H9 (cell line): ENCODE measurements at regions not wholly inside any gene's neighbourhood (a gene's known extent, or its start where the extent isn't known, plus 50 kb on each side); places are given as distances from the start of the nearest gene placed in this dataset.

ENCODE experiments used
- DNase-seq: peaks from one replicate; pipeline ENCODE4 v3.0.0-alpha.2; 2017
- H2AFZ ChIP-seq: one replicate; pipeline ENCODE4 v1.6.1; 2013; ENCODE audit warnings: mild to moderate bottlenecking, low read length, control low read depth, moderate library complexity
- H2AK5ac ChIP-seq: 2 replicates; pipeline ENCODE4 v1.6.1; 2013; ENCODE audit warnings: low read length, control low read depth, mixed read lengths; ENCODE audit not compliant: insufficient read length
- H2BK120ac ChIP-seq: one replicate; pipeline ENCODE4 v1.6.1; 2013; ENCODE audit warnings: low read depth, mild to moderate bottlenecking, low read length, control low read depth, inconsistent platforms; ENCODE audit not compliant: poor library complexity, severe bottlenecking
- H2BK12ac ChIP-seq: 2 replicates; pipeline ENCODE4 v1.6.1; 2013; ENCODE audit warnings: low read length, control low read depth, mixed read lengths, low read depth; ENCODE audit not compliant: insufficient read length
- H2BK15ac ChIP-seq: 2 replicates; pipeline ENCODE4 v1.6.1; 2013; ENCODE audit warnings: low read depth, low read length, control low read depth
- H2BK20ac ChIP-seq: one replicate; pipeline ENCODE4 v1.6.1; 2013; ENCODE audit warnings: low read depth, mild to moderate bottlenecking, low read length, control low read depth, inconsistent platforms; ENCODE audit not compliant: poor library complexity, severe bottlenecking
- H2BK5ac ChIP-seq: 2 replicates; pipeline ENCODE4 v1.6.1; 2013; ENCODE audit warnings: low read length, control low read depth, mixed read lengths; ENCODE audit not compliant: insufficient read length
- H3K14ac ChIP-seq: 2 replicates; pipeline ENCODE4 v1.6.1; 2013; ENCODE audit warnings: low read length, control low read depth; ENCODE audit not compliant: insufficient read depth
- H3K18ac ChIP-seq: 2 replicates; pipeline ENCODE4 v1.6.1; 2013; ENCODE audit warnings: low read depth, mild to moderate bottlenecking, mixed read lengths, low read length, control low read depth; ENCODE audit not compliant: insufficient read length
- H3K23ac ChIP-seq: 2 replicates; pipeline ENCODE4 v1.6.1; 2013; ENCODE audit warnings: low read length, control low read depth, mixed read lengths, low read depth; ENCODE audit not compliant: insufficient read length
- H3K23me2 ChIP-seq: 2 replicates; pipeline ENCODE4 v1.6.1; 2013; ENCODE audit warnings: low read depth, mild to moderate bottlenecking, mixed read lengths, low read length, control low read depth; ENCODE audit not compliant: insufficient read length, poor library complexity, severe bottlenecking
- H3K27ac ChIP-seq: 2 replicates; pipeline ENCODE4 v1.5.1; 2013; ENCODE audit warnings: low read length, control low read depth, mixed read lengths, low read depth; ENCODE audit not compliant: insufficient read length
- H3K27me3 ChIP-seq: 2 replicates; pipeline ENCODE4 v1.6.1; 2013; ENCODE audit warnings: low read length, control low read depth, inconsistent platforms; ENCODE audit not compliant: insufficient read depth
- H3K4ac ChIP-seq: 2 replicates; pipeline ENCODE4 v1.6.1; 2013; ENCODE audit warnings: low read depth, mild to moderate bottlenecking, control low read depth, inconsistent platforms, low read length, moderate library complexity
- H3K4me1 ChIP-seq: 2 replicates; pipeline ENCODE4 v1.6.1; 2013; ENCODE audit warnings: low read length, control low read depth, inconsistent platforms; ENCODE audit not compliant: insufficient read depth
- H3K4me2 ChIP-seq: 2 replicates; pipeline ENCODE4 v1.6.1; 2013; ENCODE audit warnings: low read length, control low read depth, mixed read lengths; ENCODE audit not compliant: insufficient read length, insufficient read depth
- H3K56ac ChIP-seq: 2 replicates; pipeline ENCODE4 v1.6.1; 2013; ENCODE audit warnings: low read depth, mild to moderate bottlenecking, mixed read lengths, low read length, control low read depth; ENCODE audit not compliant: insufficient read length
- H3K79me1 ChIP-seq: 2 replicates; pipeline ENCODE4 v1.6.1; 2013; ENCODE audit warnings: low read depth, mild to moderate bottlenecking, moderate library complexity, low read length, control low read depth, inconsistent platforms; ENCODE audit not compliant: insufficient read depth, poor library complexity, severe bottlenecking
- H3K79me2 ChIP-seq: 2 replicates; pipeline ENCODE4 v1.6.1; 2013; ENCODE audit warnings: low read length, control low read depth, inconsistent platforms; ENCODE audit not compliant: insufficient read depth
- H3K9ac ChIP-seq: 2 replicates; pipeline ENCODE4 v1.6.1; 2013; ENCODE audit warnings: low read length, control low read depth, mixed read lengths; ENCODE audit not compliant: insufficient read length; ENCODE audit errors: extremely low read depth
- H3K9me3 ChIP-seq: one replicate; pipeline ENCODE4 v1.6.1; 2013; ENCODE audit warnings: low read depth, low read length, inconsistent platforms; ENCODE audit not compliant: control insufficient read depth
- H3T11ph ChIP-seq: one replicate; pipeline ENCODE4 v1.6.1; 2013; ENCODE audit warnings: mild to moderate bottlenecking, low read length, control low read depth, inconsistent platforms
- H4K20me1 ChIP-seq: one replicate; pipeline ENCODE4 v1.6.1; 2013; ENCODE audit not compliant: control insufficient read depth, insufficient read length, insufficient read depth
- H4K5ac ChIP-seq: 2 replicates; pipeline ENCODE4 v1.6.1; 2013; ENCODE audit warnings: low read depth, mild to moderate bottlenecking, mixed read lengths, low read length, control low read depth; ENCODE audit not compliant: insufficient read length
- H4K8ac ChIP-seq: replicated peaks from 2 replicates; pipeline ENCODE4 v1.6.1; 2013; ENCODE audit warnings: low read length, control low read depth, mixed read lengths, low read depth; ENCODE audit not compliant: insufficient read length
- H4K91ac ChIP-seq: 2 replicates; pipeline ENCODE4 v1.6.1; 2013; ENCODE audit warnings: low read depth, mild to moderate bottlenecking, moderate library complexity, mixed read lengths, low read length, control low read depth; ENCODE audit not compliant: insufficient read length
- H3K27ac Mint-ChIP-seq, 3 experiments: 2 replicates in 2 of 3; 3 replicates in 1 of 3; pipeline ENCODE4 v1.8.0; 2020 to 2021; ENCODE audit warnings: mixed read lengths in 3 of 3, mild to moderate bottlenecking in 1 of 3, moderate library complexity in 1 of 3
- H3K27me3 Mint-ChIP-seq: 2 replicates; pipeline ENCODE4 v1.8.0; 2021; ENCODE audit warnings: low read depth, mild to moderate bottlenecking, moderate library complexity, mixed read lengths
- H3K36me3 Mint-ChIP-seq, 3 experiments: 2 replicates in 2 of 3; 3 replicates in 1 of 3; pipeline ENCODE4 v1.8.0; 2020 to 2021; ENCODE audit warnings: low read depth in 3 of 3, mixed read lengths in 3 of 3; ENCODE audit not compliant: insufficient read depth in 1 of 3
- H3K4me1 Mint-ChIP-seq, 2 experiments: 2 replicates each; pipeline ENCODE4 v1.8.0; 2020; ENCODE audit warnings: mixed read lengths in 2 of 2
- H3K4me3 Mint-ChIP-seq, 2 experiments: 2 replicates in 1 of 2; 3 replicates in 1 of 2; pipeline ENCODE4 v1.8.0; 2020 to 2021; ENCODE audit warnings: mild to moderate bottlenecking in 2 of 2, mixed read lengths in 2 of 2, moderate library complexity in 1 of 2
- H3K9me3 Mint-ChIP-seq, 2 experiments: 2 replicates in 1 of 2; 3 replicates in 1 of 2; pipeline ENCODE4 v1.8.0; 2020; ENCODE audit warnings: mild to moderate bottlenecking in 2 of 2, mixed read lengths in 2 of 2, moderate library complexity in 1 of 2
- WGBS: extraction: QIAGEN DNeasy Blood & Tissue Kit; methylation state at CpG from one replicate; pipeline ENCODE4 v1.1.7; 2013; ENCODE audit warnings: missing lambda C conversion rate, low lambda C conversion rate, mixed read lengths; ENCODE audit not compliant: insufficient read length; ENCODE audit errors: extremely low coverage; 5-methylcytosine and 5-hydroxymethylcytosine counted together
- TF ChIP-seq, protein P1 (sequence below): fragments of 200-600 bp; sonication (generic); conservative IDR thresholded peaks from 3 replicates; pipeline ENCODE4 v1.8.0; 2021; ENCODE audit warnings: antibody characterized with exemption, mild to moderate bottlenecking

- Histone ChIP-seq H2BK5ac (no peak overlapping the region), H2BK120ac (no peak overlapping the region), H4K8ac (no peak overlapping the region), H4K5ac (no peak overlapping the region), H4K20me1 (no peaks in the 10 kb centered on the region), H3K56ac (no peak overlapping the region), H3K79me1 (no peaks in the 10 kb centered on the region), H3K4me1 (no peaks in the 10 kb centered on the region), H3T11ph (no peak overlapping the region), H3K18ac (no peak overlapping the region), H2AFZ (no peak overlapping the region), H2AK5ac (no peak overlapping the region), H3K14ac (no peak overlapping the region; the same call in 1 of the 2 replicates), H3K4ac (no peak overlapping the region), H3K27me3 (no peaks in the 10 kb centered on the region), H2BK12ac (no peak overlapping the region), H2BK20ac (no peak overlapping the region), H3K27ac (no peak overlapping the region), H2BK15ac (no peak overlapping the region), H3K9me3 (no peaks in the 10 kb centered on the region), H4K91ac (no peak overlapping the region), H3K23me2 (no peaks in the 10 kb centered on the region), H3K23ac (no peak overlapping the region), H3K79me2 (no peaks in the 10 kb centered on the region), H3K9ac (no peak overlapping the region), H3K4me2 (no peak overlapping the region)
- WGBS, result no CpG with 5 or more reads among the region's 4 CpGs
- no peak overlapping the region for H3K4me3 Mint-ChIP-seq
- H3K36me3 Mint-ChIP-seq, result peaks cover 0 to 1% (median 0%) of the 10 kb centered on the region in 3 experiments; a peak in 1 of 7 replicates
- H3K4me1 Mint-ChIP-seq, result peaks cover 3 to 5% of the 10 kb centered on the region in 2 experiments
- no peak overlapping the region; a peak in 1 of 7 replicates for H3K27ac Mint-ChIP-seq
- H3K27me3 Mint-ChIP-seq, result peaks cover 4% of the 10 kb centered on the region
- no peak for DNase-seq
- H3K9me3 Mint-ChIP-seq, result no peaks in the 10 kb centered on the region; a peak in 2 of 5 replicates
- TF ChIP-seq, protein P1, sequence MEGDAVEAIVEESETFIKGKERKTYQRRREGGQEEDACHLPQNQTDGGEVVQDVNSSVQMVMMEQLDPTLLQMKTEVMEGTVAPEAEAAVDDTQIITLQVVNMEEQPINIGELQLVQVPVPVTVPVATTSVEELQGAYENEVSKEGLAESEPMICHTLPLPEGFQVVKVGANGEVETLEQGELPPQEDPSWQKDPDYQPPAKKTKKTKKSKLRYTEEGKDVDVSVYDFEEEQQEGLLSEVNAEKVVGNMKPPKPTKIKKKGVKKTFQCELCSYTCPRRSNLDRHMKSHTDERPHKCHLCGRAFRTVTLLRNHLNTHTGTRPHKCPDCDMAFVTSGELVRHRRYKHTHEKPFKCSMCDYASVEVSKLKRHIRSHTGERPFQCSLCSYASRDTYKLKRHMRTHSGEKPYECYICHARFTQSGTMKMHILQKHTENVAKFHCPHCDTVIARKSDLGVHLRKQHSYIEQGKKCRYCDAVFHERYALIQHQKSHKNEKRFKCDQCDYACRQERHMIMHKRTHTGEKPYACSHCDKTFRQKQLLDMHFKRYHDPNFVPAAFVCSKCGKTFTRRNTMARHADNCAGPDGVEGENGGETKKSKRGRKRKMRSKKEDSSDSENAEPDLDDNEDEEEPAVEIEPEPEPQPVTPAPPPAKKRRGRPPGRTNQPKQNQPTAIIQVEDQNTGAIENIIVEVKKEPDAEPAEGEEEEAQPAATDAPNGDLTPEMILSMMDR, result no peak
Observed at GRCh38 chr12:131466932-131467331, 244.0 kb upstream of the SFSWAP start.
